HepG2 (cell line): ENCODE measurements at regions not wholly inside any gene's neighbourhood (a gene's known extent, or its start where the extent isn't known, plus 50 kb on each side); places are given as distances from the start of the nearest gene placed in this dataset.

Experiments used
- ATAC-seq: fragments of 200-7000 bp; cut with Tn5 transposase; 3 replicates; pipeline ENCODE4 v1.9.1; 2020; ENCODE audit warnings: mild to moderate bottlenecking, moderate library complexity
- BruUV-seq: library from RNA; stranded (reverse); fragments of 400-500 nt; replicated peaks from 2 replicates; lab custom pipeline; 2021; lab: Mats Ljungman, UMichigan
- CTCF ChIA-PET: fragments of 300-600 bp; formaldehyde crosslinking; extraction: SDS; loops from one replicate; lab custom pipeline; 2021; ENCODE audit warnings: low total read pairs, inconsistent platforms, low intra/inter-chr PET ratio; lab: Yijun Ruan, JAX
- POLR2A ChIA-PET: fragments of 350-600 bp; sonication (Branson Sonifier 250); formaldehyde crosslinking; loops from one replicate; lab custom pipeline; 2020; ENCODE audit warnings: antibody characterized with exemption, inconsistent platforms; lab: Yijun Ruan, JAX
- DNase-seq: peaks from one replicate; pipeline ENCODE4 v3.0.0-alpha.2; 2015; ENCODE audit warnings: low spot score
- FAIRE-seq: peaks from 3 replicates; lab custom pipeline; 2011; peaks lifted over from hg19 to GRCh38; lab: Jason Lieb, UNC
- H2AFZ ChIP-seq: one replicate; pipeline ENCODE4 v1.6.1; 2011; ENCODE audit warnings: low read length, inconsistent platforms
- H3K27ac ChIP-seq: fragments of 300-600 bp; 3 replicates; pipeline ENCODE4 v1.8.0; 2011; ENCODE audit warnings: mixed run types, mild to moderate bottlenecking, mixed read lengths, low read length, inconsistent platforms; ENCODE audit not compliant: insufficient read depth; ENCODE audit errors: extremely low read length
- H3K27me3 ChIP-seq, 2 experiments: fragments of 200-600 bp in 1 of 2; 2 replicates in 1 of 2; 3 replicates in 1 of 2; pipeline versions ENCODE4 v1.6.0 to v1.8.0; 2011; ENCODE audit warnings: low read length in 2 of 2, mild to moderate bottlenecking in 2 of 2, moderate library complexity in 2 of 2, inconsistent platforms in 1 of 2; ENCODE audit not compliant: insufficient read depth in 2 of 2, control insufficient read depth in 1 of 2
- H3K36me3 ChIP-seq, 2 experiments: fragments of 200-600 bp in 1 of 2; replicated peaks in 1 of 2; 2 replicates in 1 of 2; 3 replicates in 1 of 2; pipeline versions ENCODE4 v1.5.1 to v1.8.0; 2011; ENCODE audit warnings: low read length in 2 of 2, inconsistent platforms in 1 of 2; ENCODE audit not compliant: insufficient read depth in 2 of 2, control insufficient read depth in 1 of 2
- H3K4me1 ChIP-seq: 2 replicates; pipeline ENCODE4 v1.5.1; 2012; ENCODE audit warnings: low read length, inconsistent platforms; ENCODE audit not compliant: insufficient read depth
- H3K4me2 ChIP-seq: 2 replicates; pipeline ENCODE4 v1.6.0; 2011; ENCODE audit warnings: low read depth, low read length, inconsistent platforms
- H3K4me3 ChIP-seq, 3 experiments: fragments of 200-600 bp in 1 of 3; sonication (generic), shearing (Covaris generic) in 1 of 3; replicated peaks in 1 of 3; 2 replicates each; pipeline ENCODE4 v1.5.1; 2011 to 2016; ENCODE audit warnings: low read length in 3 of 3, inconsistent platforms in 2 of 3, low read depth in 2 of 3, mild to moderate bottlenecking in 2 of 3, control low read depth in 1 of 3, mixed read lengths in 1 of 3; ENCODE audit not compliant: insufficient read depth in 1 of 3
- H3K79me2 ChIP-seq: one replicate; pipeline ENCODE4 v1.6.1; 2011; ENCODE audit warnings: low read length, inconsistent platforms; ENCODE audit not compliant: insufficient read depth
- H3K9ac ChIP-seq: 2 replicates; pipeline ENCODE4 v1.6.0; 2011; ENCODE audit warnings: mild to moderate bottlenecking, low read depth, low read length, inconsistent platforms; ENCODE audit not compliant: insufficient read depth
- H3K9me3 ChIP-seq: 2 replicates; pipeline ENCODE4 v1.5.1; 2012; ENCODE audit warnings: mild to moderate bottlenecking, low read length
- H4K20me1 ChIP-seq: 2 replicates; pipeline ENCODE4 v1.6.0; 2011; ENCODE audit warnings: inconsistent platforms, mild to moderate bottlenecking, low read length, moderate library complexity; ENCODE audit not compliant: insufficient read depth
- CREB3 ChIP-seq: sonication (generic); formaldehyde crosslinking; IDR thresholded peaks from 2 replicates; pipeline ENCODE4 v1.5.0; 2020; ENCODE audit warnings: missing genetic modification reagents
- HNF4G ChIP-seq, 2 experiments: sonication (generic) in 1 of 2; formaldehyde crosslinking in 1 of 2; IDR thresholded peaks; 2 replicates each; pipeline versions ENCODE4 v1.4.0 to v1.6.1; 2011 to 2020; ENCODE audit warnings: borderline replicate concordance in 2 of 2, low read depth in 2 of 2, mild to moderate bottlenecking in 2 of 2, low read length in 1 of 2, missing genetic modification reagents in 1 of 2, moderate library complexity in 1 of 2
- MEIS1 ChIP-seq: sonication (generic); formaldehyde crosslinking; IDR thresholded peaks from 2 replicates; pipeline ENCODE4 v1.9.0; 2021; ENCODE audit warnings: mild to moderate bottlenecking, missing genetic modification reagents, moderate library complexity, borderline replicate concordance
- MLLT10 ChIP-seq: sonication (generic); formaldehyde crosslinking; IDR thresholded peaks from 2 replicates; pipeline ENCODE4 v1.4.0; 2020; ENCODE audit warnings: missing genetic modification reagents
- REL ChIP-seq: sonication (generic); formaldehyde crosslinking; conservative IDR thresholded peaks from 2 replicates; pipeline ENCODE4 v1.8.0; 2022; ENCODE audit warnings: mild to moderate bottlenecking, missing genetic modification reagents, moderate library complexity
- SAFB2 ChIP-seq: sonication (generic); formaldehyde crosslinking; IDR thresholded peaks from 2 replicates; pipeline ENCODE4 v1.5.1; 2020; ENCODE audit warnings: missing genetic modification reagents, low read depth, mild to moderate bottlenecking, borderline replicate concordance
- SAP130 ChIP-seq: IDR thresholded peaks from 2 replicates; pipeline ENCODE4 v1.6.1; 2016; ENCODE audit warnings: low read depth
- SKI ChIP-seq: fragments of 450-650 bp; IDR thresholded peaks from one replicate; pipeline ENCODE4 v1.6.1; 2018; ENCODE audit warnings: mild to moderate bottlenecking; ENCODE audit not compliant: partially characterized antibody
- SMYD3 ChIP-seq: sonication (generic); formaldehyde crosslinking; IDR thresholded peaks from 2 replicates; pipeline ENCODE4 v1.8.1; 2023; ENCODE audit warnings: mild to moderate bottlenecking, missing genetic modification reagents
- TBX2 ChIP-seq: sonication (generic); formaldehyde crosslinking; IDR thresholded peaks from 2 replicates; pipeline ENCODE4 v1.5.0; 2020; ENCODE audit warnings: missing genetic modification reagents, mild to moderate bottlenecking, borderline replicate concordance
- ZNF224 ChIP-seq: sonication (generic); formaldehyde crosslinking; IDR thresholded peaks from 2 replicates; pipeline ENCODE4 v1.5.0; 2020; ENCODE audit warnings: mild to moderate bottlenecking, missing genetic modification reagents
- ZNF264 ChIP-seq: sonication (generic); formaldehyde crosslinking; IDR thresholded peaks from 2 replicates; pipeline ENCODE4 v1.4.0; 2020; ENCODE audit warnings: missing genetic modification reagents
- ZNF44 ChIP-seq: sonication (generic); formaldehyde crosslinking; IDR thresholded peaks from 2 replicates; pipeline ENCODE4 v1.5.1; 2020; ENCODE audit warnings: mild to moderate bottlenecking, missing genetic modification reagents
- ZNF543 ChIP-seq: sonication (generic); formaldehyde crosslinking; IDR thresholded peaks from 2 replicates; pipeline ENCODE4 v1.4.0; 2020; ENCODE audit warnings: mild to moderate bottlenecking, missing genetic modification reagents
- ZNF879 ChIP-seq: sonication (generic); formaldehyde crosslinking; IDR thresholded peaks from 2 replicates; pipeline ENCODE4 v1.8.1; 2023; ENCODE audit warnings: missing genetic modification reagents
- WGBS: methylation state at CpG from one replicate; pipeline ENCODE4 v1.1.6; 2017; ENCODE audit warnings: low lambda C conversion rate; 5-methylcytosine and 5-hydroxymethylcytosine counted together
- in situ Hi-C: cut with HindIII; loops from 2 replicates; pipeline ENCODE4 v1.10.0; 2017; ENCODE audit warnings: low pct_unique_long_range_greater_than_20kb; ENCODE audit not compliant: extremely low pct_ligation_motif_present
- intact Hi-C: fragments of 100-400 bp; cut with micrococcal nuclease; formaldehyde crosslinking; loops from one replicate; pipeline ENCODE4 v1.10.0; 2022; ENCODE audit not compliant: unreplicated experiment
- TF ChIP-seq, protein P1 (sequence below): sonication (generic); formaldehyde crosslinking; IDR thresholded peaks from 2 replicates; pipeline ENCODE4 v1.5.0; 2020; ENCODE audit warnings: mild to moderate bottlenecking, missing genetic modification reagents
- TF ChIP-seq, protein P2 (sequence below): sonication (generic); formaldehyde crosslinking; IDR thresholded peaks from 2 replicates; pipeline ENCODE4 v1.4.0; 2020; ENCODE audit warnings: mild to moderate bottlenecking, missing genetic modification reagents

DNA sequence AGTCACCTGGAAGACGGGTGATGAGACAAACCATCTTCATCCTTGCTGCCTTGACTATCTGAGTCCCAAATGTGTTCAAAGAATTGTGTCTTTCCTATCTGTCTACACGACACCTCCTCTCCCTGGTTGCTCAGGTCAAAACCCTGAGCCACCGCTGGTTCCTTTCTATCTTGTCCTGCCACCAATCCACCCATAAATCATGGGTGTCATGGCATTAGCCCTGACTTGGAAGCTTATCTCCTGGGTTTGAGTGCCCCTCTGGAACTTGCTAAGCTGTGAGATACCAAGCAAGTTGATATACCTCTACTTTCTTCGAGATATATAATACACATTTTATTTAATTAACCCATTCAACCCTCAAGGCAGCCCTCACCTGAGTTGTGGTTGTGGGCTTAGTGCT is 57.9 kb downstream of the ASCL4 start:
- in situ Hi-C loops (no loop called here), intact Hi-C loops (no loop called here)
- 15% methylated on average over 4 of the region's 4 CpGs for WGBS
- POLR2A ChIA-PET, result no interaction called here
- Histone ChIP-seq H3K27ac (no peak overlapping the region), H3K9ac (no peak overlapping the region), H2AFZ (no peak overlapping the region), H3K4me1 (no peaks in the 10 kb centered on the region), H3K9me3 (no peaks in the 10 kb centered on the region; the same call in 1 of the 2 replicates), H3K36me3 (no peaks in the 10 kb centered on the region), H3K79me2 (no peaks in the 10 kb centered on the region), H4K20me1 (no peaks in the 10 kb centered on the region), H3K4me2 (no peak overlapping the region), H3K27me3 (no peaks in the 10 kb centered on the region), H3K4me3 (no peak overlapping the region)
- DNase-seq, result no peak
- TF ChIP-seq MEIS1, result no peak
- no peak for TF ChIP-seq CREB3 (CRISPR knock-in tag)
- no peak for TF ChIP-seq ZNF543
- TF ChIP-seq TBX2 (CRISPR knock-in tag), result no peak
- TF ChIP-seq SMYD3 (CRISPR knock-in tag), result no peak
- no peak for TF ChIP-seq ZNF224 (CRISPR knock-in tag)
- no peak for TF ChIP-seq ZNF44 (CRISPR knock-in tag)
- no peak for TF ChIP-seq REL (CRISPR knock-in tag)
- TF ChIP-seq ZNF264 (CRISPR knock-in tag), result no peak
- TF ChIP-seq ZNF879 (CRISPR knock-in tag), result no peak
- no peak for TF ChIP-seq SAP130
- TF ChIP-seq, protein P1, sequence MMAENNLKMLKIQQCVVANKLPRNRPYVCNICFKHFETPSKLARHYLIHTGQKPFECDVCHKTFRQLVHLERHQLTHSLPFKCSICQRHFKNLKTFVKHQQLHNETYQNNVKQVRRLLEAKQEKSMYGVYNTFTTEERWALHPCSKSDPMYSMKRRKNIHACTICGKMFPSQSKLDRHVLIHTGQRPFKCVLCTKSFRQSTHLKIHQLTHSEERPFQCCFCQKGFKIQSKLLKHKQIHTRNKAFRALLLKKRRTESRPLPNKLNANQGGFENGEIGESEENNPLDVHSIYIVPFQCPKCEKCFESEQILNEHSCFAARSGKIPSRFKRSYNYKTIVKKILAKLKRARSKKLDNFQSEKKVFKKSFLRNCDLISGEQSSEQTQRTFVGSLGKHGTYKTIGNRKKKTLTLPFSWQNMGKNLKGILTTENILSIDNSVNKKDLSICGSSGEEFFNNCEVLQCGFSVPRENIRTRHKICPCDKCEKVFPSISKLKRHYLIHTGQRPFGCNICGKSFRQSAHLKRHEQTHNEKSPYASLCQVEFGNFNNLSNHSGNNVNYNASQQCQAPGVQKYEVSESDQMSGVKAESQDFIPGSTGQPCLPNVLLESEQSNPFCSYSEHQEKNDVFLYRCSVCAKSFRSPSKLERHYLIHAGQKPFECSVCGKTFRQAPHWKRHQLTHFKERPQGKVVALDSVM (CRISPR knock-in tag), result no peak
- no peak for TF ChIP-seq SAFB2 (CRISPR knock-in tag)
- no peak for TF ChIP-seq SKI
- TF ChIP-seq MLLT10 (CRISPR knock-in tag), result no peak
- TF ChIP-seq HNF4G (IDR thresholded peaks at IDR 0.05; ENCODE audit: borderline replicate concordance, low read depth, low read length), result no peak
- no peak for TF ChIP-seq HNF4G (CRISPR knock-in tag; IDR thresholded peaks at IDR 0.05; ENCODE audit: borderline replicate concordance, low read depth)
- TF ChIP-seq, protein P2, sequence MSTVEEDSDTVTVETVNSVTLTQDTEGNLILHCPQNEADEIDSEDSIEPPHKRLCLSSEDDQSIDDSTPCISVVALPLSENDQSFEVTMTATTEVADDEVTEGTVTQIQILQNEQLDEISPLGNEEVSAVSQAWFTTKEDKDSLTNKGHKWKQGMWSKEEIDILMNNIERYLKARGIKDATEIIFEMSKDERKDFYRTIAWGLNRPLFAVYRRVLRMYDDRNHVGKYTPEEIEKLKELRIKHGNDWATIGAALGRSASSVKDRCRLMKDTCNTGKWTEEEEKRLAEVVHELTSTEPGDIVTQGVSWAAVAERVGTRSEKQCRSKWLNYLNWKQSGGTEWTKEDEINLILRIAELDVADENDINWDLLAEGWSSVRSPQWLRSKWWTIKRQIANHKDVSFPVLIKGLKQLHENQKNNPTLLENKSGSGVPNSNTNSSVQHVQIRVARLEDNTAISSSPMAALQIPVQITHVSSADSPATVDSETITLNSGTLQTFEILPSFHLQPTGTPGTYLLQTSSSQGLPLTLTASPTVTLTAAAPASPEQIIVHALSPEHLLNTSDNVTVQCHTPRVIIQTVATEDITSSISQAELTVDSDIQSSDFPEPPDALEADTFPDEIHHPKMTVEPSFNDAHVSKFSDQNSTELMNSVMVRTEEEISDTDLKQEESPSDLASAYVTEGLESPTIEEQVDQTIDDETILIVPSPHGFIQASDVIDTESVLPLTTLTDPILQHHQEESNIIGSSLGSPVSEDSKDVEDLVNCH (CRISPR knock-in tag), result no peak
- no peak for ATAC-seq
- no peak for FAIRE-seq
- no TSS peak for BruUV-seq
- CTCF ChIA-PET, result no interaction called here
